HG02973 (cell line): ENCODE measurements at regions not wholly inside any gene's neighbourhood (a gene's known extent, or its start where the extent isn't known, plus 50 kb on each side); places are given as distances from the start of the nearest gene placed in this dataset.
"Not testable (repeated sequence)": the region's sequence is repeated elsewhere in the genome, so short reads cannot be mapped to it uniquely, and the experiment has no call there.

ENCODE experiments used
- ATAC-seq: cut with Tn5 transposase; IDR thresholded peaks from one replicate; pipeline ENCODE4 v1.9.1; 2021; ENCODE audit warnings: moderate library complexity; ENCODE audit not compliant: unreplicated experiment

DNA sequence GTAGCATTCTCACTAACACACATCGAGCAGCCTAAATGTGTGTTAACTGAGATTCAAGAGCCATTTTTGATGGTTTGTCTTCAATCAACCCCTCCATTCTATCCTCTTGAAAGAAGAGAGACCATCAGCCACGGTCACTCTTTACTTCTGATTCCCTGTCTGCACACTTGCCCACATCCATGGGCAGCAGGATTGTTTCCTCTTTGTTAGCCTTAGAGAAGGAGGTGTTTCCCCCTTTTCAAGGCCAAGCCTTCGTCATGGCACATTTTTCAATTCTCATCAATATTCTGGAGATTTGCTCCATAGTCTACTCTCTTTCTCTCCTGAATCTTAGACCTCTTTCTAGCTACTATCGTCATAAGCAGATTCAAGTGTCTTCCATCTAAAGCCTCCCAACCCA, 522.4 kb upstream of the NAALADL2 start:
- no peak for ATAC-seq

DNA sequence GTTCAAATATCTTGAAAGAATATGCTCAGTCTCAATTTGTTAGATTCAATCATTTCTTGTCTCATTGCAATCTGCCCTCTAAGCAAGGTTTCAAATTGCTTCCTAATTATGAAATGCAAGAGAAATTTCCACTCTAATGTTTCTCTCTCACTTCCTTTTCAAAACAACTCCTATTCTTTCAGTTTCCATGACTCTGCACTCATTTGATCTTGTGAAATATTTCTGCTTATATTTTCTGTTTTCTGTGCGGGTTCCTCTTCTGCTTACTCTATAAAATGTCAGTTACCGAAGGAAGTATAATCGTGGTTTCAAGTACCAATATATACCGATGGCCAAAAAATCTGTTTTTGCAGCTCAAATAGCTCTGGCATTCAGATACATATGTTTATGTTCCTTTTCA, 521.9 kb upstream of the NAALADL2 start:
- ATAC-seq = no peak

- no peak for ATAC-seq
Observed at GRCh38 chr3:174340624-174341587, 518.2 kb upstream of the NAALADL2 start.

DNA sequence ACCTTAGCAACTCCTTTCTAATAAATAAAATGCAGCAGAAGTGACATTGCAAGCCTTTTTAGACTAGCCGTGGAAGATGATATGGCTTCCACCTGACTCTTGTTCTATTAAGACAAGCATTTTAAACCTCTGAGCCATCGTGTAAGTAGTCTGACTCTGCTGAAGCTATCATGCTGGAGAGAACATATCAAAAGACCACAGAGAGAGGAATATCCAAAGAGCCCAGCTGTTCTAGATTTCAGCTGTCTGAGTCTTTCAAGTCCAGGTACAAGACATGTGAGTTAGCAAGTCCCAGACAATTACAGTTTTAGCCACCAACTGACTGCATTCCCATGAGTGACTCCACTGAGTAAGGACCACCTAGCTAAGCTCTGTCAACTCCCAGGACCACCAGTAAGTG, 517.0 kb upstream of the NAALADL2 start:
- no peak for ATAC-seq

- ATAC-seq = no peak
Observed at GRCh38 chr3:174342941-174343501, 516.1 kb upstream of the NAALADL2 start.

- ATAC-seq = no peak
Observed at GRCh38 chr3:174346141-174346540, 513.0 kb upstream of the NAALADL2 start.

DNA sequence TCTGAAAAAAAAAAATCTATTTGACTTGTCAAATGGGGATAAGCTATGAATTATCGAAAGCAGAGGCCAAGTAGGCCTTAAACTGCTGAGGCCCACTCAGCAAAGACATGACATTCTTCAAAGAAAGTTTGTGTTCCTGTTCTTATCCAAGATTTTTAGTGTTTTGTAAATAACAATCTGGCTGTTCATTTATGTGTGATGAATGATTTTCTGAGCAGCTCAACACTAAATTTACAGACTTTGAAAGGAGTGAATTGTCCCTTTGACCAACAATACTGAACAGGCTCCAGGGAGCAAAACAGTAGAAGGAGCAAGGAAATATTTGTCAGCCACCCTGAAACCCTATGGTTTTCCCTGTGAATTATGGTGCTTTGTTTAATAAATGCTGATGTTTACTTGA, 512.6 kb upstream of the NAALADL2 start:
- no peak for ATAC-seq

- ATAC-seq = no peak
Observed at GRCh38 chr3:174347474-174348138, 511.5 kb upstream of the NAALADL2 start.

DNA sequence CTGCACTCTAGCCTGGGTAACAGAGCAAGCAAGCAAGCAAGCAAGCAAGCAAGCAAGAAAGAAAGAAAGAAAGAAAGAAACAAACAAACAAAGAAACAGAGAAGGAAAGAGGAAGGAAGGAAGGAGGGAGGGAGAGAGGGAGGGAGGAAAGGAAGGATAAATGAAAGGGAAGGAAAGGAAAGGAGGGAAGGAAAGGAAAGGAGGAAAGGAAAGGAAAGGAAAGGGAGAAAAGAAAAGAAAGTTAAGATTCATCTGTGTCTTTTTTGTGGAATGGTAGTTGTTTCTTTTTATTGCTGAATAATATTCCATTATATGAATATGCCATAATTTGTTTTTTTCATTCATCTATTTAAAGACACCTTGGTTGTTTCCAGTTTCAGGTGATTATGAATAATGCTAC, 506.9 kb upstream of the NAALADL2 start:
- ATAC-seq = no peak

DNA sequence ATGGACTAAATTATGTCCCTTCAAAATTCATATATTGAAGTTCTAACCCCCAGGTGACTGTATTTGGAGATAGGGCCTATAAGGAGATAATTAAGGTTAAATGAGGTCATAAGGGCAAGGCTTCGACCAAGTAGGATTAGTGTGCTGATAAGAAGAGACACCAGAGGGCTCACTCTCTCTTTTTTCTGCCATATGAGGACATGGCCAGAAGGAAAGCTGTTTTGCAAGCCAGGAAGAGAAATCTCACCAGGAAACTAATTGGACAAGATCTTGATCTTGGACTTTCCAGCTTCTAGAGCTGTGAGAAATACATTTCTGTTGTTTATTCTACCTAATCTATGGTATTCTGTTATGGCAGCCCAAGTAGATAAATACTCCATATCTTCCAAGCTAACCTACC, 503.6 kb upstream of the NAALADL2 start:
- ATAC-seq = no peak

GRCh38 chr3:174356596-174356995, 502.5 kb upstream of the NAALADL2 start:
- ATAC-seq = no peak

DNA sequence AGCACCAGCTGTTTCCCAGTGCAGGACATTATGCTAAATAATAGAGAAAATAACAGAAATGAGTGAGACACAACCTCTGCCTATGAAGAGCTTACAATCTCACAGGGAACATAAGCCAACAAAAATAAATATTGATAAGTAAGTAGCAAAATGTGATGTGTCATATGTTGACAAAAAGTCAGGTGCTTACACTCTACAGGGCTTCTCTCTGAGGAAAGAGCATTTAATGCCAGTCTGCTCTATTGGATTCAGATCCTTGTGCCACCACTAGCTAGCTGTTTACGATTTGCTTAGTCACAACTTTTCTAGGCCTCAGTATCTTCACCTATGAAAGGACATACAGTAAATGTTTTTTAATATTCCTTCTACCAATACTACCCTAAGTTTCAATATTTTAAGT, 500.9 kb upstream of the NAALADL2 start:
- ATAC-seq = no peak

DNA sequence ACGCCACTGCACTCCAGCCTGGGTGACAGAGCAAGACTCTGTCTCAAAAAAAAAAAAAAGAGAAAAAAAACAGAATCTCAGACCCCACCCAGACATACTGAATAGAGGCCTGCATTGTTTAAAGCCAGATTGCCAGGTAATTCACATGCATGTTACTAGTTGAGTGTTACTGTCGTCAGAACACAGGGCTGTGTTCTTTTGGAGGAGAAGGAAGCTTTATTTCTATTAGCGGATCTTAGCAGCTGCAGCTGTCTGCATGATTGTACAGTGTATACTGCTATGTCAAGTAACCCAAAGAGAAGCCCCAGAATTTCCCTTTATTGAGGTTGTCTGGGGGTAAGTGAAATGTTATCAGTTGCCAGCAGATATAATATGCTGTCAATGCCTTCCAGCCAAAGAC, 496.6 kb upstream of the NAALADL2 start:
- no peak for ATAC-seq

GRCh38 chr3:174363256-174363655, 495.9 kb upstream of the NAALADL2 start:
- ATAC-seq = no peak

GRCh38 chr3:174365796-174366195, 493.3 kb upstream of the NAALADL2 start:
- no peak for ATAC-seq

- ATAC-seq = not testable (repeated sequence)
Observed at GRCh38 chr3:174366904-174367303, 492.2 kb upstream of the NAALADL2 start.

DNA sequence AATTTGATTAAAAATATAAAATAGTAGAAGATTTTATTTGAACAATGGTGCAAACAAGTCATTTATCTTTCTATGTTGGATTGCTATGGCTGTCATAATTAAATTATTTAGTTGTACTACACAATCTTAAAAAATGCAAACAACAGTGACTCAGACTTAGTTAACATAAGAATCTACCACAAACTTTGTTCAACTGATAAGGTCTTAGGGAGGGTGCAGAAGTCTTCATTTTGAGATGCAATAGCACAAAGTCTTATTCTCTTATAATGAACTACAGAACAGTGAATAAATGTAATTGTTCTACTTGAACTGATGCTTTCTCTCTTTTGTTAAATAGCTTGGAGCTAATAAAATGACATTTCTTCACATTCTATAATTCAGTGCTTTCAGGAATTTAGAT, 482.8 kb upstream of the NAALADL2 start:
- no peak for ATAC-seq

- ATAC-seq = no peak
Observed at GRCh38 chr3:174377096-174377495, 482.0 kb upstream of the NAALADL2 start.

DNA sequence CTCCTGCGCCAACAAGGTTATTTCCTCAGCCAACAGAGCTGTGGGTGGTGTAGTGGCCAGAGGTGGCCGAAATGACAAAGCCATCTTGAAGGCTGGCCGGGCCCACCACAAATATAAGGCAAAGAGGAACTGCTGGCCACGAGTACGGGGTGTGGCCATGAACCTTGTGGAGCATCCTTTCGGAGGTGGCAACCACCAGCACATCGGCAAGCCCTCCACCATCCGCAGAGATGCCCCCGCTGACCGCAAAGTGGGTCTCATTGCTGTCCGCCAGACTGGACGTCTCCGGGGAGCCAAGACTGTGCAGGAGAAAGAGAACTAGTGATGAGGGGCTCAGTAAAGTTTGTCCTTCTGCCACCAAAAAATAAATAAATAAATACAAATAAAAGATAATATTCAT, 481.4 kb upstream of the NAALADL2 start:
- ATAC-seq = no peak

- ATAC-seq = no peak
Observed at GRCh38 chr3:174382878-174383277, 476.3 kb upstream of the NAALADL2 start.

DNA sequence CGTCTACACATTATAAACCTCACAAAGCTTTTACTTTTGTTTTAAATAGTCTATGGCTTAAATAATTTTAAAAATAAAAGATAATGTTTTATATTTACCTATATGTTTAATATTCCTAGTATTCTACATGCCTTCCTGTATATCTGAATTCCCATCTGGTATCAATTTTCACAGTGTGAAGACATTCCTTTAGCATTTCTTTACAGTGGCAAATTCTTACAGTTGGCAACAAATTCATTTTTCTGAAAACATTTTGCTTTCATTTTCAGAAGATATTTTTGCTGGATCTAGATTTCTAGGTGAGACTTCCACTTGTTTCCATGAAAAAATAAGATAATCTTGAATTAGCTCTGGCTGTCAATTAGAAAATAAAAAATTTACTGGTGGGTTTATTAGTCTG, 471.4 kb upstream of the NAALADL2 start:
- no peak for ATAC-seq

- ATAC-seq = no peak
Observed at GRCh38 chr3:174397848-174398247, 461.3 kb upstream of the NAALADL2 start.
